Neuronal stem cell (in vitro differentiated cells): ENCODE measurements at regions not wholly inside any gene's neighbourhood (a gene's known extent, or its start where the extent isn't known, plus 50 kb on each side); places are given as distances from the start of the nearest gene placed in this dataset.

Source experiments
- DNase-seq: peaks from one replicate; pipeline ENCODE4 v3.0.0-alpha.2; 2013; ENCODE audit warnings: low spot score
- H2AFZ ChIP-seq: one replicate; pipeline ENCODE4 v1.6.1; 2013; ENCODE audit warnings: mild to moderate bottlenecking, low read length, inconsistent platforms
- H2AK5ac ChIP-seq: 2 replicates; pipeline ENCODE4 v1.6.1; 2013; ENCODE audit warnings: low read depth, mild to moderate bottlenecking, inconsistent platforms, low read length, moderate library complexity, mixed read lengths
- H2BK120ac ChIP-seq: 2 replicates; pipeline ENCODE4 v1.6.1; 2013; ENCODE audit warnings: low read depth, mild to moderate bottlenecking, inconsistent platforms, low read length, moderate library complexity, mixed read lengths
- H2BK12ac ChIP-seq: one replicate; pipeline ENCODE4 v1.6.1; 2013; ENCODE audit warnings: low read length, inconsistent platforms
- H2BK15ac ChIP-seq: 2 replicates; pipeline ENCODE4 v1.6.1; 2013; ENCODE audit warnings: mild to moderate bottlenecking, low read length, inconsistent platforms, mixed read lengths
- H2BK5ac ChIP-seq: one replicate; pipeline ENCODE4 v1.6.1; 2013; ENCODE audit warnings: inconsistent platforms, mild to moderate bottlenecking, low read length, moderate library complexity
- H3K14ac ChIP-seq: one replicate; pipeline ENCODE4 v1.6.1; 2013; ENCODE audit warnings: low read length, inconsistent platforms
- H3K18ac ChIP-seq: 2 replicates; pipeline ENCODE4 v1.6.1; 2013; ENCODE audit warnings: low read length, inconsistent platforms
- H3K23ac ChIP-seq: 2 replicates; pipeline ENCODE4 v1.6.1; 2013; ENCODE audit warnings: low read depth, mild to moderate bottlenecking, mixed read lengths, low read length, inconsistent platforms; ENCODE audit not compliant: poor library complexity
- H3K27ac ChIP-seq: replicated peaks from 3 replicates; pipeline ENCODE4 v1.5.1; 2013; ENCODE audit warnings: low read length, inconsistent platforms
- H3K27me3 ChIP-seq, 3 experiments: 2 replicates each; pipeline ENCODE4 v1.6.1; 2013; ENCODE audit warnings: low read length in 3 of 3, mild to moderate bottlenecking in 2 of 3, inconsistent platforms in 1 of 3, low read depth in 1 of 3, mixed read lengths in 1 of 3, moderate library complexity in 1 of 3; ENCODE audit not compliant: control insufficient read depth in 3 of 3, insufficient read depth in 3 of 3
- H3K36me3 ChIP-seq, 2 donors: replicated peaks in 1 of 2; 2 replicates each; pipeline ENCODE4 v1.6.1; 2013; ENCODE audit warnings: low read length in 2 of 2; ENCODE audit not compliant: control insufficient read depth in 2 of 2, insufficient read depth in 2 of 2
- H3K4ac ChIP-seq: 2 replicates; pipeline ENCODE4 v1.6.1; 2013; ENCODE audit warnings: inconsistent platforms, mild to moderate bottlenecking, low read length, moderate library complexity
- H3K4me1 ChIP-seq, 2 donors: 1 replicate in 1 of 2; 2 replicates in 1 of 2; pipeline ENCODE4 v1.6.1; 2013; ENCODE audit warnings: low read length in 2 of 2, low read depth in 1 of 2; ENCODE audit not compliant: control insufficient read depth in 2 of 2, insufficient read depth in 1 of 2
- H3K4me2 ChIP-seq: one replicate; pipeline ENCODE4 v1.6.1; 2013; ENCODE audit warnings: mild to moderate bottlenecking, low read length, inconsistent platforms; ENCODE audit not compliant: insufficient read depth, poor library complexity, severe bottlenecking
- H3K4me3 ChIP-seq, 2 donors: 2 replicates each; pipeline ENCODE4 v1.5.1; 2013; ENCODE audit warnings: low read length in 2 of 2, mild to moderate bottlenecking in 2 of 2, inconsistent platforms in 1 of 2, moderate library complexity in 1 of 2
- H3K79me1 ChIP-seq: one replicate; pipeline ENCODE4 v1.6.1; 2013; ENCODE audit warnings: low read depth, mild to moderate bottlenecking, inconsistent platforms, low read length, moderate library complexity
- H3K9ac ChIP-seq: one replicate; pipeline ENCODE4 v1.6.1; 2013; ENCODE audit warnings: mild to moderate bottlenecking, low read depth, low read length, inconsistent platforms; ENCODE audit not compliant: poor library complexity
- H3K9me3 ChIP-seq, 2 donors: replicated peaks in 1 of 2; 2 replicates each; pipeline versions ENCODE3 to v1.6.1; 2013; ENCODE audit warnings: low read length in 2 of 2, mild to moderate bottlenecking in 2 of 2, inconsistent platforms in 1 of 2, low read depth in 1 of 2, mixed read lengths in 1 of 2, moderate library complexity in 1 of 2; ENCODE audit not compliant: control insufficient read depth in 2 of 2, insufficient read depth in 1 of 2
- H4K8ac ChIP-seq: one replicate; pipeline ENCODE4 v1.6.1; 2013; ENCODE audit warnings: low read depth, mild to moderate bottlenecking, inconsistent platforms, low read length, moderate library complexity
- H4K91ac ChIP-seq: one replicate; pipeline ENCODE4 v1.6.1; 2013; ENCODE audit warnings: low read length, low read depth, mild to moderate bottlenecking, inconsistent platforms; ENCODE audit not compliant: poor library complexity
- WGBS, 2 donors: extraction: QIAGEN DNeasy Blood & Tissue Kit; methylation state at CpG; one replicate each; pipeline ENCODE4 v1.1.7; 2013; ENCODE audit warnings: missing lambda C conversion rate in 2 of 2, mixed read lengths in 1 of 2; ENCODE audit not compliant: insufficient read length in 2 of 2, insufficient replicate concordance in 1 of 2; ENCODE audit errors: extremely low coverage in 2 of 2; 5-methylcytosine and 5-hydroxymethylcytosine counted together

- Histone ChIP-seq H2BK12ac (no peak overlapping the region), H3K4ac (no peak overlapping the region), H3K9me3 (no peaks in the 10 kb centered on the region), H3K4me3 (no peak overlapping the region), H2AK5ac (no peak overlapping the region), H2BK15ac (no peak overlapping the region), H2BK120ac (no peak overlapping the region), H3K79me1 (no peaks in the 10 kb centered on the region), H3K27ac (no peak overlapping the region), H3K36me3 (no peaks in the 10 kb centered on the region), H4K8ac (no peak overlapping the region), H3K18ac (no peak overlapping the region), H4K91ac (no peak overlapping the region), H2BK5ac (no peak overlapping the region), H2AFZ (no peak overlapping the region), H3K27me3 (no peaks in the 10 kb centered on the region), H3K4me2 (no peak overlapping the region), H3K23ac (no peak overlapping the region), H3K4me1 (peaks cover 0 to 2% of the 10 kb centered on the region in 2 donors), H3K9ac (no peak overlapping the region), H3K14ac (no peak overlapping the region)
- no CpG with 5 or more reads among the region's 4 CpGs for WGBS, 2 donors
- DNase-seq = no peak
These were observed 62.4 kb downstream of the GSC start for GRCh38 chr14:94707494-94707893.

DNA sequence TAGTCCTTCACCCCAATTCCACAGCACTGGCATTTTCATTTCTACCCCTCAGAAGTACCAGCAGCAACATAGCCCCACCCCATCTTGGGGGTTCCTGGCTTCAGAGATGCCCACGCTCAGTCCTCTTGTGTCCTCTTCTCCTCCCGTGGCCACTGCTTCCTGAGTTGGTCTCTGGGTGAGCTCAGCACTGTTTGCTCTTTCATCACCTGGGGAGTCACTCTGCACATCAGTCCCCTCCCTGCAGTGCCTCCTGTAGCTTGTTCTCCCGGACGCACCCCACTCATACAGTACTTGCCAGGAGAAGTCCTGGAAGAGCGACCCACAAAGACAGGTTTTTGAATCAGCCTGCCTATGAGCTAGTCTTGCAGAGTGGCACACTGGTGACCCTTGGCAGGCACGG, 63.8 kb downstream of the GSC start:
- Histone ChIP-seq H3K79me1 (no peaks in the 10 kb centered on the region), H2BK5ac (no peak overlapping the region), H3K4me1 (peaks cover 0 to 2% of the 10 kb centered on the region in 2 donors), H3K27ac (no peak overlapping the region), H2AFZ (no peak overlapping the region), H2BK15ac (peak overlapping the region; percentile 46), H2BK120ac (no peak overlapping the region), H3K23ac (no peak overlapping the region), H3K9ac (no peak overlapping the region), H3K27me3 (no peaks in the 10 kb centered on the region), H3K18ac (peak overlapping the region; percentile 60), H3K14ac (no peak overlapping the region), H2AK5ac (no peak overlapping the region), H3K9me3 (no peaks in the 10 kb centered on the region), H2BK12ac (peak overlapping the region; percentile 64), H3K4me2 (no peak overlapping the region), H3K4me3 (no peak overlapping the region), H4K8ac (no peak overlapping the region), H3K4ac (no peak overlapping the region), H4K91ac (no peak overlapping the region), H3K36me3 (no peaks in the 10 kb centered on the region)
- no CpG with 5 or more reads among the region's 6 CpGs for WGBS, 2 donors
- DNase-seq = no peak

DNA sequence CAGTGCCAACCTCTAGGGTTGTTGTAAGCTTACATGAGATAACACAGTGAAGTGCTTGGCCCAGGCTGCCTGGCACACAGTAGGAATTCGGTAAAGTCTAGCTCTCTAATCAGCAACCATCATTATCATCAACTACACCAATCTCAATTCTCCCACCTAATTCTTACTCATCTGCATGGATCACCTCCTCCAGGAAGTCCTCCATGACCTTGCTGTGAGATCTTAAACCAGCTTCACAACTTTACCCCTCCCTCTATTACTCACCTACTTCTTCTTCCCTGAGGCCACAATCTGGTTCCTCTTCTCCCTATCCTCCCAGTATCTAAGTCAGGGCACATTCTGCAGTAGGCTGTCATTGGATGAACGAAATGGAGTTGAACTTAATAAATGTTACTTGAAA, 67.3 kb downstream of the GSC start:
- Histone ChIP-seq H3K4me2 (no peak overlapping the region), H2BK15ac (no peak overlapping the region), H3K4me3 (no peak overlapping the region), H2AFZ (no peak overlapping the region), H3K79me1 (no peaks in the 10 kb centered on the region), H3K23ac (no peak overlapping the region), H3K4ac (no peak overlapping the region), H3K9ac (no peak overlapping the region), H3K18ac (no peak overlapping the region), H3K27ac (no peak overlapping the region), H3K27me3 (no peaks in the 10 kb centered on the region), H3K36me3 (no peaks in the 10 kb centered on the region), H3K9me3 (no peaks in the 10 kb centered on the region), H3K14ac (no peak overlapping the region), H2BK12ac (no peak overlapping the region), H4K91ac (no peak overlapping the region), H2BK5ac (no peak overlapping the region), H2AK5ac (no peak overlapping the region), H4K8ac (no peak overlapping the region), H3K4me1 (peaks cover 0 to 12% of the 10 kb centered on the region in 2 donors), H2BK120ac (no peak overlapping the region)
- WGBS, 2 donors = no CpG with 5 or more reads among the region's 2 CpGs
- no peak for DNase-seq

DNA sequence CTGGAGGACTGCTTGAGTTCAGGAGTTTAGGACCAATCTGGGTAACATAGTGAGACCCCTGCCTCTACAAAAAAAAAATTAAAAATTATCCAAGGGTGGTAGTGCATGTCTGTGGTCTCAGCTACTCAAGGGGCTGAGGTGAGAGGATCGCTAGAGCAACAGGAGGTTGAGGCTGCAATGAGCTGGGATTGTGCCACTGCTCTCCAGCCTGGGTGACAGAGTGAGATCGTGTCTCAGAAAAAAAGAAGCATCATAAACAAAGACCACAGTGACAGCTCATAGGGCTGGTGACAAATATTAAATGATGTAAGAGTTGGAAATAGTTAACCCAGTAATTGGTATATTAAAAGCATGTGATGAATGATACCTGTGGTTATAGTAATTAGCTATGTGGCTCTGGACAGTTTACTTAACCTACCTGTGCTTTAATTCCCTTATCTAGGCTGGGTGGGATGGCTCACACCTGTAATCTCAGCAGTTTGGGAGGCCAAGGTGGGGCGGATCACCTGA, 68.0 kb downstream of the GSC start:
- H2BK120ac ChIP-seq = no peak overlapping the region
- no peak overlapping the region for H3K18ac ChIP-seq
- no peaks in the 10 kb centered on the region for H3K79me1 ChIP-seq
- H2BK5ac ChIP-seq = no peak overlapping the region
- H3K4me3 ChIP-seq = no peak overlapping the region
- H2BK15ac ChIP-seq = no peak overlapping the region
- peaks cover 0 to 12% of the 10 kb centered on the region in 2 donors for H3K4me1 ChIP-seq
- no peak for DNase-seq
- no peak overlapping the region for H2AK5ac ChIP-seq
- H3K36me3 ChIP-seq = no peaks in the 10 kb centered on the region
- H2BK12ac ChIP-seq = no peak overlapping the region
- no peak overlapping the region for H4K8ac ChIP-seq
- no peak overlapping the region for H2AFZ ChIP-seq
- H3K23ac ChIP-seq = no peak overlapping the region
- H3K27me3 ChIP-seq = peaks cover 0 to 1% (median 0%) of the 10 kb centered on the region in 3 experiments
- no peaks in the 10 kb centered on the region for H3K9me3 ChIP-seq
- H4K91ac ChIP-seq = no peak overlapping the region
- no peak overlapping the region for H3K4ac ChIP-seq
- WGBS, 2 donors = no CpG with 5 or more reads among the region's 3 CpGs
- no peak overlapping the region for H3K27ac ChIP-seq
- H3K9ac ChIP-seq = no peak overlapping the region
- no peak overlapping the region for H3K4me2 ChIP-seq
- H3K14ac ChIP-seq = no peak overlapping the region
